ENCODE measurements at regions not wholly inside any gene's neighbourhood (a gene's known extent, or its start where the extent isn't known, plus 50 kb on each side); places are given as distances from the start of the nearest gene placed in this dataset.

DNA sequence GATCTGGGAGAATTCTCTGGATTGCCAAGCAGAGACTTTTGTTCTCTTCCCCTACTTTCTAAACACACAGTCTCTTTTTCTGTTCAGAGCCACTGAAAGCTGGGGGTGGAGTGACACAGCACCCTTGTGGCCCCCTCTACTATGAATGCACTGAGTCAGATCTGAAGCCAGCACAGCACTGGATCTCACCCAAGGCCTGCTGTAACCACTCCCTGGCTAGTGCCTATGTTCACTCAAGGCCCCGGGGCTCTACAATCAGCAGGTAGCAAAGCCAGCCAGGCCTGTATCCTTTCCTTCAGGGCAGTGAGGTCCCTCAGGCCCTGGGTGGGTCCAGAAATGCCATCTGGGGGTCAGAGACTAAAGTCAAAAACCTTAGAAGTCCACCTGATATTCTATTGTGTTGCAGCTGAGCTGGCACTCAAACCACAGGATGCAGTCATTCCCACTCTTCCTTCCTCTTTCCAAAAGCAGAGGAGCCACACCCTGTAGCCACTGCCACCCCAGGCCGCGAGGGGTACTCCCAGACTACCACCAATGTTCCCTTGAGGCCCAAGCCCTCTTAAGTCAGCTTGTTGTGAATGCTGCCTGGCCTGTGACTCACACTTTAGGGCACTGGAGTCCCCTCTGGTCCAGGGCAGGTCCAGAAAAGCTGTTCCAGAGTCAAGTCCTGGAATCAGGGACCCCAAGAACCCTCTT, 110.1 kb upstream of the RXFP2 start:
- no peak overlapping the region for H3K4me3 ChIP-seq (ENCODE audit: low read depth, low read length)
- DNase-seq (ENCODE audit: low read depth): no peak
- TF ChIP-seq CTCF (conservative IDR thresholded peaks at IDR 0.05; ENCODE audit: low read depth, low read length): no peak

- no peak overlapping the region for H3K4me3 ChIP-seq (ENCODE audit: low read depth, low read length)
- DNase-seq (ENCODE audit: low read depth): no peak
- no peak for TF ChIP-seq CTCF (conservative IDR thresholded peaks at IDR 0.05; ENCODE audit: low read depth, low read length)
Observed at GRCh38 chr13:31631071-31631470, 108.3 kb upstream of the RXFP2 start.

DNA sequence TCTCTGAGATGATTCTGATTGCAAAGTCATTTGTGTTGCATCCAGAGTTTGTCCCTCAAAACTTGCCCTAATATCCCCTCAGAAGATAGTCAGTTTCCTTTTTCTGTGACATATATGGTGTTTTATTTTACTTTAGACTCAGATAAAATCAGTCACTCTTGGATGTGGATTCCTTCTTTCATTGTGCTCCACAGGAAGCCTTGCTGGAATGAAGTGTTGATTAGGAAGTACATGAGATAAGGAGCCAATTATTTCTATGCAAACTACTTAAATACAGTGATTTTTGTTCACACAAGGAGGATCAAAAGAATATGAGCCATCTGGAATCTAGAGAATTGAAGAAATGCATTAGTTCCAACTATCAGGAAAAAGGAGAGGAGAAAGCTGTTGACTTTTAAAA, 107.6 kb upstream of the RXFP2 start:
- TF ChIP-seq CTCF (conservative IDR thresholded peaks at IDR 0.05; ENCODE audit: low read depth, low read length): no peak
- DNase-seq (ENCODE audit: low read depth): no peak

DNA sequence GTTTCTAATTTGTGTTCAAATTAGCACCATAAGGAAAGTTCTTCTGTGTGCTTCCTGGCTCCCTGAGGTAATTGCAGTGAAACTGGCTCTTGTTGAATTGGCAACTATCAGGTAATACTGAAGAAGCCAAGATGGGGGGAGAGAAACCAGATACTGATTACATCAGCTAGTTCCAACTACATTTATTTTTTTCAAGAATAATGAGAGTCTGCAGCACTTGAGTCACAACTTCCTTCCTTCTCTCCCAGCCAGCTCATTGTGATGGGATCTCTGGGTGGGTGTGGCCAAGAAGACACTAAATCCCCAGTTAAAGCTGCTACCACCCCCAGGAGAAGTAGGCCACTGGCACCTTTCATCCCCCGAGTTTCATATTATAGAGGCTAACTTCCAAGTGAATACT, 100.7 kb upstream of the RXFP2 start:
- no peak for TF ChIP-seq CTCF (conservative IDR thresholded peaks at IDR 0.05; ENCODE audit: low read depth, low read length)
- DNase-seq (ENCODE audit: low read depth): no peak
- H3K4me3 ChIP-seq (ENCODE audit: low read depth, low read length): no peak overlapping the region

More for the DNA sequence above, 107.6 kb upstream of the RXFP2 start:
- H3K4me3 ChIP-seq (ENCODE audit: low read depth, low read length): no peak overlapping the region

GRCh38 chr13:31639443-31640163, 99.7 kb upstream of the RXFP2 start:
- DNase-seq (ENCODE audit: low read depth): no peak
- H3K4me3 ChIP-seq (ENCODE audit: low read depth, low read length): no peak overlapping the region
- no peak for TF ChIP-seq CTCF (conservative IDR thresholded peaks at IDR 0.05; ENCODE audit: low read depth, low read length)

GRCh38 chr13:31649766-31650165, 89.6 kb upstream of the RXFP2 start:
- no peak overlapping the region for H3K4me3 ChIP-seq (ENCODE audit: low read depth, low read length)
- no peak for TF ChIP-seq CTCF (conservative IDR thresholded peaks at IDR 0.05; ENCODE audit: low read depth, low read length)
- no peak for DNase-seq (ENCODE audit: low read depth)

- DNase-seq (ENCODE audit: low read depth): no peak
- TF ChIP-seq CTCF (conservative IDR thresholded peaks at IDR 0.05; ENCODE audit: low read depth, low read length): no peak
- H3K4me3 ChIP-seq (ENCODE audit: low read depth, low read length): no peak overlapping the region
Observed at GRCh38 chr13:31653730-31654129, 85.6 kb upstream of the RXFP2 start.

Data from epithelial cell of proximal tubule (primary cell).